Effector memory CD8-positive, alpha-beta T cell (primary cell): ENCODE measurements at regions not wholly inside any gene's neighbourhood (a gene's known extent, or its start where the extent isn't known, plus 50 kb on each side); places are given as distances from the start of the nearest gene placed in this dataset.

Experiments used
- ATAC-seq: fragments of 150-1000 bp; cut with Tn5 transposase; replicated peaks from 2 replicates; pipeline ENCODE4 v1.10.0; 2021; ENCODE audit warnings: mild to moderate bottlenecking, moderate library complexity
- DNase-seq, 3 experiments: peaks; one replicate each; pipeline ENCODE4 v3.0.0; 2021
- H3K27ac Mint-ChIP-seq, 2 donors: one replicate each; pipeline ENCODE4 v1.8.0; 2022; ENCODE audit warnings: mild to moderate bottlenecking in 2 of 2, mixed read lengths in 2 of 2, moderate library complexity in 2 of 2
- H3K27me3 Mint-ChIP-seq, 2 donors: one replicate each; pipeline ENCODE4 v1.8.0; 2022; ENCODE audit warnings: mixed read lengths in 2 of 2
- H3K36me3 Mint-ChIP-seq: one replicate; pipeline ENCODE4 v1.8.0; 2022; ENCODE audit warnings: mild to moderate bottlenecking, moderate library complexity, mixed read lengths; ENCODE audit not compliant: insufficient read depth
- H3K4me1 Mint-ChIP-seq, 2 donors: one replicate each; pipeline ENCODE4 v1.8.0; 2022; ENCODE audit warnings: low read depth in 2 of 2, mixed read lengths in 2 of 2
- H3K4me3 Mint-ChIP-seq, 2 donors: one replicate each; pipeline ENCODE4 v1.8.0; 2022; ENCODE audit warnings: mild to moderate bottlenecking in 2 of 2, mixed read lengths in 2 of 2, moderate library complexity in 2 of 2
- H3K9me3 Mint-ChIP-seq, 2 donors: one replicate each; pipeline ENCODE4 v1.8.0; 2022; ENCODE audit warnings: mixed read lengths in 2 of 2

DNA sequence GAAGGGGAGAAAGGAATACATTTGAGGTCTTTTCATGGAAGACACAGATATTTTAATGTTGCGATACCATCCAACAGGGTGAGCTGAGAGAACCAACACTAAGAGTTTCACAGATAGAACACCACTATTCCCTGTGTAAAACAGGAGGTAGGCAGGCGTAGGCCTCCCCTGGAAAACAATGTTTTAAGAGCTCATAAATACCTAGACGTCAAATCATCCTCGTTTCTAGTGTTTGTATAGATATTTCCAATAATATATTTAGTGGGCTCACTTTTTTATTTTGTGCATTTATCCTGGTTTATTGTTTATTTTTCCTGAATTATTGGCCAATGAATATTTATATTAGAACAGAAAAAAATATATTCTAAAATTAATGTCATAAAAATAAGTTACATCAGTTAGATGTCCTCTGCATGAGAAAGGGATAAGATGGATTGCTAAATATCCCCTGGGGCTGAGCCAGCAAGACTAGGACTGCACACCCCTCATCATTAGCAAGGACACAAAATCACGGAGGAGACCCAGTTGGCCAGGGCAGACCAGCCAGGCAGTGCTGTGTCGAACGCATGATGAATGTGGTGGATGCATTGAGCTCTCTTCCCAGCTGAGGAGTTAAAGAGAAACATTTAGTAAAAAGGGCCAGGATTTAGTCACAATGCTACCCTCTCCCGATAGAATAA is 380.5 kb downstream of the C6orf118 start:
- ATAC-seq: no peak
- H3K36me3 Mint-ChIP-seq: no peaks in the 10 kb centered on the region
- DNase-seq: no peak
- H3K27ac Mint-ChIP-seq: no peak overlapping the region
- H3K27me3 Mint-ChIP-seq: no peaks in the 10 kb centered on the region
- no peaks in the 10 kb centered on the region for H3K4me1 Mint-ChIP-seq
- no peak overlapping the region for H3K4me3 Mint-ChIP-seq
- peaks cover 0 to 2% of the 10 kb centered on the region in 2 donors for H3K9me3 Mint-ChIP-seq

DNA sequence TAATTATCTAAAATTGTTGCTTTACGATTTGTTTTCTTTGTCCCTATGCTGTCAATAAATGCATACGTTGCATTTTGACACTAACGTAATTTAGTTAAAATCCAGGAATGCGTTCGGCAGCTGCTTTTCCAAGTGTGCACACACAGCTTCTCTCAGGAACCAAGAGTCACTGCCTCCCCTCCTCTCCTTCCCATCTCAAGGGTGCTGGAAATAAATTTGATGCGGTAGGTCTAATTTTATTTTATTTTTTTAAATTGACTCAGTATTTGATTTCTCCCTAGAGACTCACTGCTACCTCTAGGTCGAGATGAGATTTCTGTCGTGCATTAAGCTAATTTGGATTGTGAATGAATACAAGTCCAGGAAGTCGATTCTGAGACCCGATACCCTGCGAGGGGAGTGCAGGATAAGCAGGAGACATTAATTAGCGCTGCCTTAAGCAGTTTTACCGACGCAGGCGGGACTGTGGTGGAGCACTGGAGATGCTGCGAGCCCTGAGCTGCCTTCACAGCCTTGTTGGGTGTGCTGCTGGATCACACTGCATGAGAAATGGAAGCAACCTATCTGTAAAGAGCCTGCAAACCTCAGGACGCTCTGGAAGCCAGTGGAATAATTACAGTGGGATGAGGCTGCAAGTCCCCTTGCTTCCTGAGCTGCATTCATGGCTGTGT is 381.2 kb downstream of the C6orf118 start:
- Mint-ChIP-seq H3K27ac (no peak overlapping the region), H3K36me3 (no peaks in the 10 kb centered on the region), H3K4me1 (no peaks in the 10 kb centered on the region)

DNA sequence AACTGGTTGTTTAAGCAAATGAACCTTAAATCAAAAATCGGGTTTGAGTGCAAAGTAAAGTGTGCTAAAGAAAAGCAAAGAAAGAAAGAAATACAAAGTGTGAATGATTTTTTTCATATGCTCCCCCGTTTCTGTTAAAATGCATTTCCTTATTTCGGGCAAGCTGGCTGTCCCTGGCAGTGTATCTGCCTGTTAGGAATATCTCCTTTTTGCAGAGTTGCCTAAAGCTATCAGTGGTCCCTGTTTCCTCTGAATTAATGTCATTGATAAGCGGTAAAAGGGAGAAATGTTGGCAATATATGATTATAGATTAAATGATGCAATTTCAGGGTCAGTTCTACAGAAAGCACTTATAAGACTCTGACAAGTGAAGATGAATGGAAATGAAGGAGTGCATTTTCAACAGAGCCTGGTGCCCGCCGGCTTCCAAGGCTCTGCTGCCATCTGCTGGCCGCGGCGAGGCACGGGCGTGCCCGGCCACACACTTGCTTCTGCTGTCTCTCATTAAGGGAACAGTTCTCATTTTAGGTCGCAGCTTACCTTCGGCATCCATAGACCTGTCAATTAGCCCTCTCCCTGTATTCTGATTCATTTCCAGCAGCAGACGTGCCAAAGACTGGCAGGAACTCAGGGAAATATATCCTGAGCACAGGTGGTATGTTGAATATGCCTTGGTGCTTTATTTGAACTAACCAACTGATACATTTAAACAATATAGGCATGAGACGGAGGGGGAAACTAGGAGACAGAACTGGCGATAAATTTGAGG is 381.9 kb downstream of the C6orf118 start:
- ATAC-seq: peak; percentile 73
- DNase-seq: peak; percentile 28 to 40 (median 35)
- H3K36me3 Mint-ChIP-seq: no peaks in the 10 kb centered on the region
- H3K4me1 Mint-ChIP-seq: no peaks in the 10 kb centered on the region
- H3K27ac Mint-ChIP-seq: no peak overlapping the region
- H3K9me3 Mint-ChIP-seq: no peaks in the 10 kb centered on the region
- no peaks in the 10 kb centered on the region for H3K27me3 Mint-ChIP-seq
- no peak overlapping the region for H3K4me3 Mint-ChIP-seq

More for the DNA sequence above, 381.2 kb downstream of the C6orf118 start:
- Mint-ChIP-seq H3K27me3 (no peaks in the 10 kb centered on the region), H3K9me3 (no peaks in the 10 kb centered on the region), H3K4me3 (no peak overlapping the region)
- no peak for ATAC-seq
- no peak for DNase-seq

DNA sequence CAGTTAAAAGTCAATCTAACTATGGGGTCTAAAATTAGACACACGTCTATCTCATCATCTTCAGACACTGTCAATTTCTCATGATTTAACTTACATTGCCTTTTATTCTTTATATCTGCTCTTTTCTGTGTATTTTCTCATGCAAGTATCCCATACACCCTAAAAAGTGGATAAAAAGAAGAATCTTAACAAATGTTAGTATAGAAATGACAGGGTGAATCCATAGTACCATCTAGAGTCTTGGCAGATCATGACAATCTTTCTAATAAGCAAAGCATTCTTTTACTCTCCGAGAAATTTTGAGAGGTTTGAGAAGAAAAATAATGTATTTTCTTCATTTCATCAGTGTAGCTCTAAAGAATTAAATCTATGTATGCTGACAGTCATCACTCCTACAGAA is 382.7 kb downstream of the C6orf118 start:
- Mint-ChIP-seq H3K27ac (no peak overlapping the region), H3K9me3 (no peaks in the 10 kb centered on the region), H3K4me3 (no peak overlapping the region), H3K27me3 (no peaks in the 10 kb centered on the region), H3K36me3 (no peaks in the 10 kb centered on the region), H3K4me1 (no peaks in the 10 kb centered on the region)
- ATAC-seq (no peak), DNase-seq (no peak)

DNA sequence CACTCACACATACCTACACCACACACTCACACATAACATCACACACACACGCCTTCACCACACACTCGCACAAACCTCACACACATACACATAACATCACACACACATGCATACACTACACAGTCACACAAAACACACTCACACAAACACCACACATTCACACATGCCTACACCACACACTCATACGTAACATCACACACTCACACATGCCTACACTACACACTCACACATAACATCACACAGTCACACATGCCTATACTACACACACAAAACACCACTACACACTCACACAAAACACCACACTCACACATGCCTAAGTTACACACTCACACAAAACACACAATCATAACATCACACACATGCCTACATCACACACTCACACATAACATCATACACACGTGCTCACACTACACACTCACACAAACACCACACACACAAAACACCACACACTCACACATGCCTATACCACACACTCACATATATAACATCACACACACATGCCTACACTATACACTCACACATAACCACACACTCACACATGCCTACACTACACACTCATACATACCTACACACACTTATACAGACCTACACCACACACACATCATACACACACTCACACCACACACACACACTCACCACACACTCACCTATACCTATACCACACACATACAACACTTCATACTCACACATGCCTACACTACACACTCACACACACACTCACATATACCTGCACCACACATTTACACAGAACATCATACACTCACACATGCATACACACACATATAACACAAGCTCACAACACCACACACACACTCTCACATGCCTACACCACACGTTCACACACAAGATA is 383.5 kb downstream of the C6orf118 start:
- Mint-ChIP-seq H3K36me3 (no peaks in the 10 kb centered on the region), H3K27me3 (no peaks in the 10 kb centered on the region), H3K27ac (no peak overlapping the region), H3K9me3 (no peaks in the 10 kb centered on the region), H3K4me3 (no peak overlapping the region), H3K4me1 (no peaks in the 10 kb centered on the region)
- ATAC-seq (no peak), DNase-seq (no peak)

DNA sequence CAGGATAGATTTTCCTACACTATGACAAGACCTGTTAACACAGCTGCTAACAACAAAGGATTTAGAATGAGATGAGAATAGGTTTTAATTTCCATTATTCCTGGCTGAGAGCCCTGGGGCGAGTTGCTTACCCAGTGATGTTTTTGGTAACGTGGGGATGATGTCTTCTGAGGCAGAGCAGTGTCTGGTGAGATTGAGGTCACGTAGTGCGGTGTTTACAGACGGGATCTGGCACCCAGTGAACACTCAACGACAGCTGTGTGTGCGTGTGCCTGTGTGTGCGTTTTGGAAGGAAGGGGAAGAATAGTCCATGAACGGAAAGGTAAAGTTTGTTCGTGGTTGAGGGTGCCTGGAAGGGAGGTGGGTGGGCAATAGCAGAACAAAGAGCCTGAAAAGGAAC is 384.7 kb downstream of the C6orf118 start:
- DNase-seq: no peak
- no peak overlapping the region for H3K4me3 Mint-ChIP-seq
- no peaks in the 10 kb centered on the region for H3K9me3 Mint-ChIP-seq
- no peaks in the 10 kb centered on the region for H3K27me3 Mint-ChIP-seq
- no peak overlapping the region for H3K27ac Mint-ChIP-seq
- no peaks in the 10 kb centered on the region for H3K36me3 Mint-ChIP-seq
- no peaks in the 10 kb centered on the region for H3K4me1 Mint-ChIP-seq
- no peak for ATAC-seq

DNA sequence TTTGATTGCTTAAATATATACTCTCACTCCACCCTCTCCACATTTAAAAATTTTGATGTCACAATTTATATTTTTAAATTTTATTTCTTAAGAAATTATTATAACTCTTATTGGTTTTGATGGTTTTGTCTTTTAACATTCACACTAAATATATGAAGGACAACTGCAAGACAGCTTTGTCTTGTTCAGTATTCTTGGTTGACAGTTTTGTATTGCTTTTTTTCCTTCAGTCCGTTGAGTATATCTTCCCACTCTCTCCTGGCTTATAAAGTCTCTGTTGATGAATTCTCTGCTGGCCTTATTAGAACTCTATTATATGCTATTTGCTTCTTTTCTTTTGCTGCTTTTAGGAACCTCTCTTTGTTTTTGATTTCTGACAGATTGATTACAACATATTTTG is 392.2 kb downstream of the C6orf118 start:
- Mint-ChIP-seq H3K4me1 (no peaks in the 10 kb centered on the region), H3K9me3 (peaks cover 0 to 7% of the 10 kb centered on the region in 2 donors), H3K36me3 (no peaks in the 10 kb centered on the region), H3K4me3 (no peak overlapping the region), H3K27ac (no peak overlapping the region), H3K27me3 (no peaks in the 10 kb centered on the region)
- ATAC-seq (no peak), DNase-seq (no peak)

DNA sequence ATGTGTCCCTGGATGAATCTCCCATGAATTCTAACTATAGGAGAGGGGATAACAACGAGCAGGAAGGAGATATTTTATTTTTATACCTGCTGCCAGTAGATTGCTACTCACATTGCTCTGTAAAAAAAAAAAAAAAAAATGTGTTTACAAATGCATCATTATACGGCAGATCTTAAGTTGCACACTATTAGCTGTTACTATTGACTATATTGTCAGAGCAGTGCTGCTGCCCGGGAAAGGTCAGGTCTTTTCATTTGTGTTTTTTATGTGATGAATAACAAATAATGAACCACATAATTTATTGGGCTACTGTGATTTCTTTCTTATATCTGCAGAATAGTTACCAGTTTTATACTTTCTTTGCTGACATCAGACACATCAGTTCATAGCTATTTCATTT is 393.3 kb downstream of the C6orf118 start:
- ATAC-seq: no peak
- peaks cover 0 to 7% of the 10 kb centered on the region in 2 donors for H3K9me3 Mint-ChIP-seq
- no peaks in the 10 kb centered on the region for H3K27me3 Mint-ChIP-seq
- no peaks in the 10 kb centered on the region for H3K4me1 Mint-ChIP-seq
- no peak overlapping the region for H3K27ac Mint-ChIP-seq
- DNase-seq: no peak
- no peaks in the 10 kb centered on the region for H3K36me3 Mint-ChIP-seq
- H3K4me3 Mint-ChIP-seq: no peak overlapping the region

DNA sequence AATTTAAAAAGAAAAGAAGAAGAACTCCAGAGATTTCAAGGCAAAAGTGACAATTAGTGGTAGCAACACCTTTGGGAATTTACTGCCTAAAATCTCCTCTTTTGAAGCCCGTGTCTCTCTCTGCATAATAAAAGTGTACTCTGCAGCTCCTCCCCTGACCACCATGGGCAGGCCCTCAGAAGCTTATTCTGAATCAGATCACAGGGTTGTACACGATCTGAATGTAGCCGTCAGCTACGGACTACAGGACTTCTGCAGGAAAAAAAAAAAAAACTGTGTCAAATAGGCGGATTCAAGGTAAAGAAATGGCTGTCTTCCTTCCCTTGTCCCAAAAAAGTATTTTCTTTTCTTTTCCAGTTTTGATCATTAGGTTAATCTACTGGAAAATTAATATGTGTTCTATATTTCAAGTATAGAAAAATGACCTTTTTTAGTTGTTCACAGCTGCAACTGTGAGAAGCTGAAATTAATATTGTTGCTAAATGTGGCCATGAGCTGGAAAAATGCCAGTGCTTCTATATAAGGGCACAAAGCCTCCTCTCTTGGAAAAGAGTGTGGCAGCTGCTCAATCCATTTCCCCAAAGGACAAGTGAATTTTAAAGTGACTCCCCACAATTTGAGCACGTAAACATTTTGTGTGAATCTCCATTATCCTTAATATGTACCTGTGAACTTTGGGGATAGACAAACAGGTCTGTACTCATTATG is 397.4 kb downstream of the C6orf118 start:
- ATAC-seq (no peak), DNase-seq (no peak)
- H3K27me3 Mint-ChIP-seq: no peaks in the 10 kb centered on the region
- H3K4me3 Mint-ChIP-seq: no peak overlapping the region
- H3K27ac Mint-ChIP-seq: no peak overlapping the region
- no peaks in the 10 kb centered on the region for H3K36me3 Mint-ChIP-seq
- no peaks in the 10 kb centered on the region for H3K4me1 Mint-ChIP-seq
- peaks cover 0 to under 1% of the 10 kb centered on the region in 2 donors for H3K9me3 Mint-ChIP-seq

DNA sequence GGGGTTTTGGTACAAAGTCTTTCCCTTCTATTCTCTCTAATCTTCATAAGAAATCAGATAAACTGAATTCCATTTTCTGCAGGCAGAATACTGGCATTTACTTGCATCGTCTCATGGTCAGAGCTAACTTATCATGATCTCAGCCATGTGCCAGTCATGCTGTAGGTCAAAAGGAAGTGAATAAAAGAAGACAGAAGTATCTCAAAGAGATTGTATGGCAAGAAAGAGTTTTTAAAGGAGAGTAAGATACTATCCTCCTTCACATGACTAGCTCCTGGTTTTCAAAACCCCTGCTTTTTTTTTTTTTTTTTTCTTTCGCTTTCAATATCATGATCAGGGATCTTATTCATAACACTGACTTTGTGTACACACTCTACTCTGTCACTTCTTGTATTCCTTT is 398.3 kb downstream of the C6orf118 start:
- DNase-seq: no peak
- Mint-ChIP-seq H3K4me3 (no peak overlapping the region), H3K27me3 (no peaks in the 10 kb centered on the region), H3K9me3 (no peaks in the 10 kb centered on the region), H3K27ac (no peak overlapping the region), H3K4me1 (no peaks in the 10 kb centered on the region), H3K36me3 (no peaks in the 10 kb centered on the region)
- no peak for ATAC-seq

DNA sequence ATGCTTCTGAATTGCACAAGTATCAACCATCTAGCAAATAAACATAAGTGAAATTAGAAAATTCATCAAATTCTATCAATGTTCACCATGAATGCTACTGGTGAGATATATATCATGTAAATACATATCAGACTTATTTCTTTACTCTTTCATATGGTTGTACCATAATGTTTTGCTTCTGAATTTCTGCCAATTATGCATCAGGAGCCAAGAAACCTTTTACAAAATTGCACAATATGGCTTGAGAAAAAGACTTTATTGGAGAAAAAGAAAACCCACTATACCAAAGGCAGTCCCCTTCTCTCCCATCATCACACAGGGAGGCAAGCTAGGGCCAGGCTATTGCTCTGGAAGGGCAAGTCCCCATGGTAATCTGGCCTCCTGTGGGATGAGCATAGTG is 402.6 kb downstream of the C6orf118 start:
- Mint-ChIP-seq H3K27me3 (no peaks in the 10 kb centered on the region), H3K9me3 (no peaks in the 10 kb centered on the region), H3K4me3 (no peak overlapping the region), H3K36me3 (no peaks in the 10 kb centered on the region), H3K27ac (no peak overlapping the region), H3K4me1 (no peaks in the 10 kb centered on the region)
- no peak for DNase-seq
- no peak for ATAC-seq

DNA sequence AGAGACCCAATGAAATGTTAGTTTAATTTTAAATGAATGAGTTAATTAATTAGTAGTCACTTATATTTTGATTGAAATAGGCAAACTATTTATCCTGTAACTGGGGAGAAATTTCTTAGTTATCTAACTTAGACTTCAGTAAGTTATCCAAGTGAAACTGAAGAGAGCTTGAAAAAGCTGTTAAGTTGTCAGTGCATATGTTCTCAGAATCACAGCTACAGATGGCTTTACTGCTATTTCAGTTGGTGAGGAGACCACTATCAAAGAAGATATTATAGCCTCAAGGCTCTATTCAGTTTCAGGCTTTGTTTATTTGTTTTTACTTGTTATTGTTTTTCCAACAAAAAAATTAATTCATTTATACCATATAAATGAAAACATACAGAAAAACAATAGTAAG is 404.1 kb downstream of the C6orf118 start:
- Mint-ChIP-seq H3K9me3 (no peaks in the 10 kb centered on the region), H3K27ac (no peak overlapping the region), H3K36me3 (no peaks in the 10 kb centered on the region), H3K4me3 (no peak overlapping the region), H3K27me3 (no peaks in the 10 kb centered on the region), H3K4me1 (no peaks in the 10 kb centered on the region)
- ATAC-seq (no peak), DNase-seq (no peak)

DNA sequence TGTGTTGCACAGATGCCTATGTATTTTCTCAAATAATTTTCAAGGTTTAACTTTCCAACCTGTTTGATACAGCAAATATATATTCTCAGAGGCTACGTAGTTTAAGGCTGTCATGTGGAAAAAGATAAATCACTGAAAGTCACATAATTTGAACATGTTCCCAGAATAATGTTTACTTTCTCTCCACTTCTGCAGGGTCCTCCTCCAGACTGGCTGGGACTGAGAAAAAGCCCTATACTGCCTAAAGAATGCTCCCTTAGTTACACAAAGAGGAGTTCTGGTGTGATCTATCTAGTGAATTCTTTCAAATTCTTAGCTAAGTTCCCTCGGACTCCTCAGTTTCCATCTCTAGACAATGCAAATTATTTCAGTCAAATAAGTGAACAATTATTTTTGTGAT is 411.0 kb downstream of the C6orf118 start:
- H3K27ac Mint-ChIP-seq: no peak overlapping the region
- H3K36me3 Mint-ChIP-seq: no peaks in the 10 kb centered on the region
- no peak overlapping the region for H3K4me3 Mint-ChIP-seq
- H3K4me1 Mint-ChIP-seq: no peaks in the 10 kb centered on the region
- ATAC-seq: no peak
- peaks cover 10 to 17% of the 10 kb centered on the region in 2 donors for H3K9me3 Mint-ChIP-seq
- DNase-seq: no peak
- no peaks in the 10 kb centered on the region for H3K27me3 Mint-ChIP-seq
